Esophagus (tissue), 2 donors: ENCODE measurements at regions not wholly inside any gene's neighbourhood (a gene's known extent, or its start where the extent isn't known, plus 50 kb on each side); places are given as distances from the start of the nearest gene placed in this dataset.
A peak's percentile ranks its signal among the peaks of the same experiment; 100 is the strongest.

ENCODE experiments used
- H3K27ac ChIP-seq, 2 donors: one replicate each; pipeline ENCODE4 v1.5.1; 2013; ENCODE audit warnings: low read depth in 2 of 2, mild to moderate bottlenecking in 2 of 2, inconsistent platforms in 1 of 2, low read length in 1 of 2, moderate library complexity in 1 of 2
- H3K27me3 ChIP-seq, 2 donors: one replicate each; pipeline ENCODE4 v1.6.1; 2013; ENCODE audit warnings: low read length in 2 of 2, control low read depth in 1 of 2, mild to moderate bottlenecking in 1 of 2; ENCODE audit not compliant: insufficient read depth in 2 of 2, control insufficient read depth in 1 of 2
- H3K36me3 ChIP-seq, 2 donors: one replicate each; pipeline ENCODE4 v1.6.1; 2013; ENCODE audit warnings: low read length in 1 of 2; ENCODE audit not compliant: control insufficient read depth in 2 of 2, insufficient read depth in 2 of 2
- H3K4me1 ChIP-seq, 2 donors: one replicate each; pipeline ENCODE4 v1.6.1; 2013; ENCODE audit warnings: low read length in 1 of 2; ENCODE audit not compliant: control insufficient read depth in 2 of 2, insufficient read depth in 2 of 2
- H3K4me3 ChIP-seq, 2 donors: one replicate each; pipeline ENCODE4 v1.5.1; 2013; ENCODE audit warnings: low read length in 2 of 2, mild to moderate bottlenecking in 2 of 2, low read depth in 1 of 2, moderate library complexity in 1 of 2
- H3K9me3 ChIP-seq, 2 donors: one replicate each; pipeline ENCODE4 v1.6.1; 2013; ENCODE audit warnings: mild to moderate bottlenecking in 2 of 2, low read depth in 1 of 2, low read length in 1 of 2, moderate library complexity in 1 of 2; ENCODE audit not compliant: control insufficient read depth in 2 of 2, insufficient read depth in 1 of 2
- WGBS, 2 donors: extraction: QIAGEN DNeasy Blood & Tissue Kit; methylation state at CpG; one replicate each; pipeline ENCODE4 v1.1.7; 2013; 5-methylcytosine and 5-hydroxymethylcytosine counted together
- donor health status: healthy with polysubstance abuse.
- donor health status: Bipolar disorder and iron deficiency.

- no peak overlapping the region for H3K4me3 ChIP-seq
These were observed 94.6 kb upstream of the LGALSL start for GRCh38 chr2:64359171-64359891.

GRCh38 chr2:64359892-64360657, 93.9 kb upstream of the LGALSL start:
- Histone ChIP-seq H3K4me3 (no peak overlapping the region), H3K4me1 (peaks cover 0 to 37% of the 10 kb centered on the region in 2 donors), H3K9me3 (no peaks in the 10 kb centered on the region), H3K27ac (peak overlapping the region; percentile 86 to 98), H3K36me3 (no peaks in the 10 kb centered on the region), H3K27me3 (no peaks in the 10 kb centered on the region)
- WGBS, 2 donors: 26 to 31% methylated on average over 11 of the region's 11 CpGs

More at GRCh38 chr2:64359171-64359891, 94.6 kb upstream of the LGALSL start:
- Histone ChIP-seq H3K27me3 (no peaks in the 10 kb centered on the region), H3K27ac (peak overlapping the region; percentile 86 to 98), H3K4me1 (peaks cover 0 to 40% of the 10 kb centered on the region in 2 donors), H3K9me3 (no peaks in the 10 kb centered on the region), H3K36me3 (no peaks in the 10 kb centered on the region)
- 46 to 47% methylated on average over 4 of the region's 4 CpGs for WGBS, 2 donors

GRCh38 chr2:64361151-64361938, 92.6 kb upstream of the LGALSL start:
- Histone ChIP-seq H3K9me3 (no peaks in the 10 kb centered on the region), H3K27me3 (no peaks in the 10 kb centered on the region), H3K4me3 (no peak overlapping the region), H3K4me1 (peaks cover 0 to 33% of the 10 kb centered on the region in 2 donors), H3K27ac (peak overlapping the region; percentile 86 to 94), H3K36me3 (no peaks in the 10 kb centered on the region)
- WGBS, 2 donors: 72 to 85% methylated on average over 12 of the region's 12 CpGs

- H3K27ac ChIP-seq: peak overlapping the region; percentile 86 to 94
- WGBS, 2 donors: 54 to 58% methylated on average over 4 of the region's 4 CpGs
These were observed 91.4 kb upstream of the LGALSL start for GRCh38 chr2:64362562-64363026.

GRCh38 chr2:64363140-64363539, 90.8 kb upstream of the LGALSL start:
- Histone ChIP-seq H3K27me3 (no peaks in the 10 kb centered on the region), H3K4me3 (no peak overlapping the region), H3K27ac (peak overlapping the region; percentile 77 to 94), H3K9me3 (no peaks in the 10 kb centered on the region), H3K36me3 (no peaks in the 10 kb centered on the region), H3K4me1 (peaks cover 0 to 33% of the 10 kb centered on the region in 2 donors)
- 88 to 90% methylated on average over 4 of the region's 4 CpGs for WGBS, 2 donors

More at GRCh38 chr2:64362562-64363026, 91.4 kb upstream of the LGALSL start:
- no peaks in the 10 kb centered on the region for H3K27me3 ChIP-seq
- H3K4me1 ChIP-seq: peaks cover 0 to 33% of the 10 kb centered on the region in 2 donors
- no peak overlapping the region for H3K4me3 ChIP-seq
- no peaks in the 10 kb centered on the region for H3K9me3 ChIP-seq
- no peaks in the 10 kb centered on the region for H3K36me3 ChIP-seq

GRCh38 chr2:64363848-64364247, 90.1 kb upstream of the LGALSL start:
- Histone ChIP-seq H3K27ac (peak overlapping the region; percentile 50 to 94), H3K4me3 (no peak overlapping the region), H3K9me3 (no peaks in the 10 kb centered on the region), H3K27me3 (no peaks in the 10 kb centered on the region), H3K4me1 (peaks cover 0 to 31% of the 10 kb centered on the region in 2 donors), H3K36me3 (no peaks in the 10 kb centered on the region)
- WGBS, 2 donors: 70 to 78% methylated on average over 2 of the region's 2 CpGs

- no peak overlapping the region for H3K27ac ChIP-seq
- no peak overlapping the region for H3K4me3 ChIP-seq
- no peaks in the 10 kb centered on the region for H3K36me3 ChIP-seq
- H3K4me1 ChIP-seq: peaks cover 0 to 11% of the 10 kb centered on the region in 2 donors
- no peaks in the 10 kb centered on the region for H3K27me3 ChIP-seq
- 56 to 61% methylated on average over 7 of the region's 7 CpGs for WGBS, 2 donors
- H3K9me3 ChIP-seq: no peaks in the 10 kb centered on the region
These were observed 86.3 kb upstream of the LGALSL start for GRCh38 chr2:64367444-64368232.

- Histone ChIP-seq H3K4me1 (peaks cover 0 to 2% of the 10 kb centered on the region in 2 donors), H3K27ac (no peak overlapping the region), H3K4me3 (no peak overlapping the region), H3K9me3 (no peaks in the 10 kb centered on the region), H3K27me3 (no peaks in the 10 kb centered on the region), H3K36me3 (no peaks in the 10 kb centered on the region)
- WGBS, 2 donors: 87 to 92% methylated on average over 7 of the region's 7 CpGs
These were observed 84.3 kb upstream of the LGALSL start for GRCh38 chr2:64369706-64370105.
